Calu3 (cell line): ENCODE measurements at regions not wholly inside any gene's neighbourhood (a gene's known extent, or its start where the extent isn't known, plus 50 kb on each side); places are given as distances from the start of the nearest gene placed in this dataset.
"Not testable (repeated sequence)": the region's sequence is repeated elsewhere in the genome, so short reads cannot be mapped to it uniquely, and the experiment has no call there.

ENCODE experiments used
- BruUV-seq: library from RNA; stranded (reverse); fragments of 400-500 nt; replicated peaks from 2 replicates; lab custom pipeline; 2021; lab: Mats Ljungman, UMichigan
- CTCF ChIA-PET: fragments of 300-600 bp; sonication (Branson Sonifier 250); formaldehyde crosslinking; loops from one replicate; lab custom pipeline; 2022; ENCODE audit warnings: antibody characterized with exemption; lab: Charles Lee
- DNase-seq: peaks from one replicate; pipeline ENCODE4 v3.0.0; 2022
- H3K27ac Mint-ChIP-seq: one replicate; pipeline ENCODE4 v1.8.0; 2022; ENCODE audit warnings: mixed read lengths; ENCODE audit not compliant: unreplicated experiment
- H3K27me3 Mint-ChIP-seq: one replicate; pipeline ENCODE4 v1.8.0; 2022; ENCODE audit warnings: mixed read lengths; ENCODE audit not compliant: unreplicated experiment
- H3K36me3 Mint-ChIP-seq: one replicate; pipeline ENCODE4 v1.8.0; 2022; ENCODE audit warnings: mild to moderate bottlenecking, moderate library complexity, mixed read lengths; ENCODE audit not compliant: insufficient read depth, unreplicated experiment
- H3K4me1 Mint-ChIP-seq: one replicate; pipeline ENCODE4 v1.8.0; 2022; ENCODE audit warnings: mild to moderate bottlenecking, low read depth, mixed read lengths; ENCODE audit not compliant: unreplicated experiment
- H3K4me3 Mint-ChIP-seq: one replicate; pipeline ENCODE4 v1.8.0; 2022; ENCODE audit warnings: mild to moderate bottlenecking, low read depth, moderate library complexity, mixed read lengths; ENCODE audit not compliant: unreplicated experiment
- H3K9me3 Mint-ChIP-seq: one replicate; pipeline ENCODE4 v1.8.0; 2022; ENCODE audit warnings: low read depth, mixed read lengths; ENCODE audit not compliant: unreplicated experiment
- intact Hi-C: fragments of 100-400 bp; cut with micrococcal nuclease; formaldehyde crosslinking; loops from one replicate; pipeline ENCODE4 v1.10.0; 2022; ENCODE audit not compliant: unreplicated experiment
- TF ChIP-seq, protein P1 (sequence below): fragments of 200-600 bp; IDR thresholded peaks from one replicate; pipeline ENCODE4 v1.8.0; 2022; ENCODE audit warnings: antibody characterized with exemption; ENCODE audit not compliant: unreplicated experiment

DNA sequence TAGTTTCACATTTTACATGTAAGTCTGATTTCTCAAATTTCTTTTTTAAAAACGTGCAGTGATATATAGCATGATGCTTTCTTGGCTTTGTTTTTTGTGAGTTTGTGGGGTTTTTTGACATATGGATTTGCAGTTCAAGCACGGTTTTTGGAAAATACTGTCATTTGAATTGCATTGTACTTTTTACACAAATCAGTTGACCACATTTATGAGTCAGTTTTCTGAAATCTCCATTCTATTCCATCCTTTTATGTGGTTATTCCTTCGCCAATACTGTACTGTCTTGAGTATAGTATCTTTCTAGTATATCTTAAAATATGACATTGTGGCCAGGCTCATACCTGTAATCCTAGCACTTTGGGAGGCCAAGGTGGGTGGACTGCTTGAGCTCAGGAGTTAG, 890.0 kb upstream of the CITED2 start:
- Mint-ChIP-seq H3K36me3 (no peaks in the 10 kb centered on the region), H3K27ac (no peak overlapping the region), H3K4me3 (no peak overlapping the region), H3K9me3 (no peaks in the 10 kb centered on the region), H3K27me3 (no peaks in the 10 kb centered on the region), H3K4me1 (no peaks in the 10 kb centered on the region)
- TF ChIP-seq, protein P1, sequence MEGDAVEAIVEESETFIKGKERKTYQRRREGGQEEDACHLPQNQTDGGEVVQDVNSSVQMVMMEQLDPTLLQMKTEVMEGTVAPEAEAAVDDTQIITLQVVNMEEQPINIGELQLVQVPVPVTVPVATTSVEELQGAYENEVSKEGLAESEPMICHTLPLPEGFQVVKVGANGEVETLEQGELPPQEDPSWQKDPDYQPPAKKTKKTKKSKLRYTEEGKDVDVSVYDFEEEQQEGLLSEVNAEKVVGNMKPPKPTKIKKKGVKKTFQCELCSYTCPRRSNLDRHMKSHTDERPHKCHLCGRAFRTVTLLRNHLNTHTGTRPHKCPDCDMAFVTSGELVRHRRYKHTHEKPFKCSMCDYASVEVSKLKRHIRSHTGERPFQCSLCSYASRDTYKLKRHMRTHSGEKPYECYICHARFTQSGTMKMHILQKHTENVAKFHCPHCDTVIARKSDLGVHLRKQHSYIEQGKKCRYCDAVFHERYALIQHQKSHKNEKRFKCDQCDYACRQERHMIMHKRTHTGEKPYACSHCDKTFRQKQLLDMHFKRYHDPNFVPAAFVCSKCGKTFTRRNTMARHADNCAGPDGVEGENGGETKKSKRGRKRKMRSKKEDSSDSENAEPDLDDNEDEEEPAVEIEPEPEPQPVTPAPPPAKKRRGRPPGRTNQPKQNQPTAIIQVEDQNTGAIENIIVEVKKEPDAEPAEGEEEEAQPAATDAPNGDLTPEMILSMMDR: no peak
- CTCF ChIA-PET: no interaction called here
- no peak for DNase-seq
- intact Hi-C loops: loop anchor here (10.0 kb wide), 1 partner anchor 660 kb away; no protein-coding TSS in a partner anchor
- BruUV-seq: no TSS peak

DNA sequence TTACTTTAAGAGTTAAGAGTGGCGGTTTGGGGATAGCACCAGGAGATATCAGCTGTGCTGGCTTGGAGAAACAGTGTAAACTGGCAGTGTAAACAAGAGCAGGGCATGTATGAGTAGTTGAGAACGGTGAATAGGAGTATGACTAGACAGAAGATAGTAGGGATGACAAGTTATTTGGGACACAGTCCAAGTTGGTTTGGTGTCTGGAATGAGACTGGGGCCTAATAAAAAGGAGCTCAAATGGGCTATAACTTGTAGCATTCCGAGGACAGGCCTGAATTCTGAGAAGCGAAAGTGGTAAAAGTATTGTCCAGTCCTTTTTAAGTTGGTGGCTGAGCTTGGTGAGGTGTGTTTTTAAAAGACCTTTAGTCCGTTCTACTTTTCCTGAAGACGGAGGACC, 883.9 kb upstream of the CITED2 start:
- DNase-seq, H3K4me3 Mint-ChIP-seq, H3K36me3 Mint-ChIP-seq, BruUV-seq, H3K9me3 Mint-ChIP-seq, CTCF ChIA-PET, H3K27me3 Mint-ChIP-seq, H3K27ac Mint-ChIP-seq, intact Hi-C loops, H3K4me1 Mint-ChIP-seq: not testable (repeated sequence)

DNA sequence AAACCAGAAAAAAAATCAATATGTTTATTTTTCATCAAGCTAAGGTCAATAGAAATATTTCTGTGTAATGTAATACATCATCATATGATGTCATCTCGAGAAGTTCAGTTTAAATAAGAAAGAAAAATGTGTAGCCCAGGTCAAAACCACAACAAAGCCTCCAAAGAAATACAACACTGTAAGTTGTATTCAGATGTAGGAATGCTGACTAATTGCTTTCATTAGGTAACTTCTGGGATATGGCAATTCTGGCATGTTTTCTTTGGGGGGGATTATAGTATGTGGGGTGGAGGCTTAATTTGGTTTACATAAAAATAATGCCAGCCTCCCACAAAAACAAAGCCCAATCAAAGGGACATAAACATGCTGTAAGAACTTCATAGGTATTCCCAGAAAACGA, 881.8 kb upstream of the CITED2 start:
- BruUV-seq: no TSS peak
- H3K36me3 Mint-ChIP-seq: no peaks in the 10 kb centered on the region
- H3K27me3 Mint-ChIP-seq: no peaks in the 10 kb centered on the region

DNA sequence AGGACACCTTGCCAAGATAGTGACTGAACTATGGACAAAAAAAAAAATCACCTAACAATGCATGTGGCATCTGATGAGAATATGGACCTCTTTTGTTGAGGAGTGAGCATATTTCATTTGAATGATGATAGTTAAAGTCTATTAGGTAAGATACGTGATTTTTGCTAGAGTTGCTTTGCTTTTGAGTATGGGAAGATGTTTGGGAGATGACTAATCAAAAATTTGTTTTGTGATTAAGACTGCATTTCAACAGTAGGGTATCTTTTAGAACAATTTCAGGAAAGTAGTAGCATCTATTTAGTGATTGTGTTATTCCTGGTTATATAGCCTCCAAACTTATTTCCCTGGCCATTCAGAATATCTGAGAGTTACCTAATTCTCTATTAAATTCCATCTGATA, 878.6 kb upstream of the CITED2 start:
- intact Hi-C loops: no loop called here
- Mint-ChIP-seq H3K4me3 (no peak overlapping the region), H3K36me3 (no peaks in the 10 kb centered on the region), H3K27ac (no peak overlapping the region), H3K27me3 (no peaks in the 10 kb centered on the region), H3K4me1 (no peaks in the 10 kb centered on the region), H3K9me3 (no peaks in the 10 kb centered on the region)
- no peak for DNase-seq
- BruUV-seq: no TSS peak
- CTCF ChIA-PET: no interaction called here
- TF ChIP-seq, protein P1: no peak

More for the DNA sequence above, 881.8 kb upstream of the CITED2 start:
- H3K9me3 Mint-ChIP-seq: no peaks in the 10 kb centered on the region
- H3K27ac Mint-ChIP-seq: no peak overlapping the region
- no peak for DNase-seq
- TF ChIP-seq, protein P1: no peak
- H3K4me3 Mint-ChIP-seq: no peak overlapping the region
- CTCF ChIA-PET: no interaction called here
- intact Hi-C loops: no loop called here
- H3K4me1 Mint-ChIP-seq: no peaks in the 10 kb centered on the region

DNA sequence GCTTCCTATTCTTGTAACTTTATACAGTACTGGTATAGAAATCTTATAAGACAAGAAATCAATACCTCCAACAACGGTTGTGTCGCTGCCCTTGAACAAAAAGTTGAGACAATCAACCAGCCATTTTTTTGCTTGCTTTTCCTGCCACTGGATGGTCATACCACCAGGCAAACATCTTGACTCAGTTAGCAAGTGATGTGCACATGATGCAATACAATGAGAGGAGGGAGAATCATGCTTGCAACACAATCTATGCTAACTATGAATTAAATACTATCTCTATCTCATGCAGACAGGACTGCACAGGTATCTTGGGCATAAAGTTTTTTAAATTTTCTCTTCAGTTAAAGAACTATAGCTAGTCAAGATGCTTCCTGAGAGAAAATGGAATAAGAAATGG, 877.7 kb upstream of the CITED2 start:
- CTCF ChIA-PET: no interaction called here

More for the DNA sequence above, 877.7 kb upstream of the CITED2 start:
- H3K4me3 Mint-ChIP-seq: no peak overlapping the region
- TF ChIP-seq, protein P1: no peak
- no peaks in the 10 kb centered on the region for H3K36me3 Mint-ChIP-seq
- no peaks in the 10 kb centered on the region for H3K9me3 Mint-ChIP-seq
- no TSS peak for BruUV-seq
- DNase-seq: no peak
- H3K4me1 Mint-ChIP-seq: no peaks in the 10 kb centered on the region
- no peaks in the 10 kb centered on the region for H3K27me3 Mint-ChIP-seq
- no peak overlapping the region for H3K27ac Mint-ChIP-seq
- intact Hi-C loops: no loop called here
